ENCODE measurements at regions not wholly inside any gene's neighbourhood (a gene's known extent, or its start where the extent isn't known, plus 50 kb on each side); places are given as distances from the start of the nearest gene placed in this dataset.

DNA sequence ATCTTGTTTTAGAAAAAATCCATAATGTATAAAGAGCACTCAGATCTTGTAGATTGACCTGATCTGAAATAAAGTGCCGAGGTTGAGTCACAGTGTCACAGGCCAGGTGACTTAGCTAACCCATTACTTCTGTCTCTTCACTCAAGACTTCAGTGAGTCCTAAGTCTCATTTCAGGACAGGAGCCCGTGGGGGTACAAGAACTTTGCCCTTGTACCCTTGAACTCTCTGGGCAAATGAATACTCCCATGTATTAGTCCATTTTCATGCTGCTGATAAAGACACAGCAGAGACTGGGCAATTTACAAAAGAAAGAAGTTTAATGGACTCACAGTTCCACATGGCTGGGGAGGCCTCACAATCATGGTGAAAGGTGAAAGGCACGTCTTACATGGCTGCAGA is 160.2 kb downstream of the ZPLD1 start:
- WGBS (ENCODE audit: missing lambda C conversion rate), result 8% methylated on average over 3 of the region's 3 CpGs
- TF ChIP-seq FOSB (CRISPR knock-in tag; IDR thresholded peaks at IDR 0.05) (no peak), PHF8 (IDR thresholded peaks at IDR 0.05; ENCODE audit: borderline replicate concordance, low read depth) (no peak), RNF2 (IDR thresholded peaks at IDR 0.05; ENCODE audit: borderline replicate concordance, low read depth) (no peak), HOXA7 (CRISPR knock-in tag; IDR thresholded peaks at IDR 0.05) (no peak), RCOR1 (IDR thresholded peaks at IDR 0.05; ENCODE audit: low read depth, low read length) (no peak), ZSCAN20 (CRISPR knock-in tag; IDR thresholded peaks at IDR 0.05) (no peak), ZC3H11A (IDR thresholded peaks at IDR 0.05) (no peak), RAD21 (conservative IDR thresholded peaks at IDR 0.05 in 1 of 2, IDR thresholded peaks at IDR 0.05 in 1 of 2) (no peak), FOXS1 (CRISPR knock-in tag; IDR thresholded peaks at IDR 0.05) (no peak), NR3C1 (IDR thresholded peaks at IDR 0.05) (no peak), TFCP2L1 (CRISPR knock-in tag; IDR thresholded peaks at IDR 0.05) (no peak), HOXB13 (CRISPR knock-in tag; IDR thresholded peaks at IDR 0.05; ENCODE audit: low read depth) (no peak), JUNB (IDR thresholded peaks at IDR 0.05) (no peak), GATA3 (IDR thresholded peaks at IDR 0.05; ENCODE audit: borderline replicate concordance) (no peak), SMC3 (IDR thresholded peaks at IDR 0.05) (no peak)
- TF ChIP-seq, protein P1, sequence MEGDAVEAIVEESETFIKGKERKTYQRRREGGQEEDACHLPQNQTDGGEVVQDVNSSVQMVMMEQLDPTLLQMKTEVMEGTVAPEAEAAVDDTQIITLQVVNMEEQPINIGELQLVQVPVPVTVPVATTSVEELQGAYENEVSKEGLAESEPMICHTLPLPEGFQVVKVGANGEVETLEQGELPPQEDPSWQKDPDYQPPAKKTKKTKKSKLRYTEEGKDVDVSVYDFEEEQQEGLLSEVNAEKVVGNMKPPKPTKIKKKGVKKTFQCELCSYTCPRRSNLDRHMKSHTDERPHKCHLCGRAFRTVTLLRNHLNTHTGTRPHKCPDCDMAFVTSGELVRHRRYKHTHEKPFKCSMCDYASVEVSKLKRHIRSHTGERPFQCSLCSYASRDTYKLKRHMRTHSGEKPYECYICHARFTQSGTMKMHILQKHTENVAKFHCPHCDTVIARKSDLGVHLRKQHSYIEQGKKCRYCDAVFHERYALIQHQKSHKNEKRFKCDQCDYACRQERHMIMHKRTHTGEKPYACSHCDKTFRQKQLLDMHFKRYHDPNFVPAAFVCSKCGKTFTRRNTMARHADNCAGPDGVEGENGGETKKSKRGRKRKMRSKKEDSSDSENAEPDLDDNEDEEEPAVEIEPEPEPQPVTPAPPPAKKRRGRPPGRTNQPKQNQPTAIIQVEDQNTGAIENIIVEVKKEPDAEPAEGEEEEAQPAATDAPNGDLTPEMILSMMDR (IDR thresholded peaks at IDR 0.05), result no peak
- ChIA-PET POLR2A (no interaction called here), CTCF (no interaction called here)
- Histone ChIP-seq H3K27ac (no peak overlapping the region), H3K9me3 (no peaks in the 10 kb centered on the region), H3K4me2 (no peak overlapping the region), H3K4me3 (no peak overlapping the region), H3K4me1 (no peaks in the 10 kb centered on the region)
- FAIRE-seq, result no peak
- no peak for ATAC-seq
- no peak for DNase-seq (ENCODE audit: low read depth in 1 of 2, low spot score in 1 of 2)

DNA sequence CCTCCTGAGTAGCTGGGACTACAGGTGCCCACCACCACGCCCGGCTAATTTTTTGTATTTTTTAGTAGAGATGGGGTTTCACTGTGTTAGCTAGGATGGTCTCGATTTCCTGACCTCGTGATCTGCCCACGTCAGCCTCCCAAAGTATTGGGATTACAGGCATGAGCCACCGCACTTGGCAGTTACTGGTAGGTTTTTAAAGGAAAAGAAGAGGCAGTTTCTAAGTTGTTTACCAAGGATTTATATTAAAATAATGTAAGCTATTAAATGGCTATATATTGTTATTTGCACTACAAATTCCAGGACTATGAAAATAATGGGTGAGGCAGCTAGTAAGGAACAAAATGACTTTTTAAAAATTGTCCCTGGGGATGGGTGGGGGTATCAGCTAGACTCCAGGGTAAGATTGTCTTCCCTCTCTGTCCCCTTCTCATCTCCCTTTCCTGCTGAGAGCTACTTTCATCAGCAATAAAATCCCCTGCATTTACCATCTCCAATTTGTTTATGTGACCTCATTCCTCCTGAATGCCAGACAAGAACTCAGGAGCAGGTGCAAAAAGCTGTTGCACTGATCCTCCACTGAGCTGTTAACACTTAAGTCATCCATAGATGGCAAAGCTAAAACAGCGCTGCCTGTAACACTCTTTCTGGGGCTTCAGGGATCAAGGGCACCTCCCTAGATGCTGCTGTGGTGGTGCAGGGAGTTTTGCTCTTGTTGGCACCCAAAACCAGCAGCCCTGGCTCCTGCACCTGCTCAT is 165.2 kb downstream of the ZPLD1 start:
- 31% methylated on average over 6 of the region's 7 CpGs for WGBS (ENCODE audit: missing lambda C conversion rate)
- DNase-seq (ENCODE audit: low read depth in 1 of 2, low spot score in 1 of 2) (no peak), ATAC-seq (no peak), FAIRE-seq (no peak)
- Histone ChIP-seq H3K9me3 (no peaks in the 10 kb centered on the region), H3K4me3 (no peak overlapping the region), H3K4me1 (no peaks in the 10 kb centered on the region), H3K27ac (no peak overlapping the region), H3K4me2 (no peak overlapping the region)
- CTCF ChIA-PET, result no interaction called here
- POLR2A ChIA-PET, result no interaction called here
- TF ChIP-seq, protein P2, sequence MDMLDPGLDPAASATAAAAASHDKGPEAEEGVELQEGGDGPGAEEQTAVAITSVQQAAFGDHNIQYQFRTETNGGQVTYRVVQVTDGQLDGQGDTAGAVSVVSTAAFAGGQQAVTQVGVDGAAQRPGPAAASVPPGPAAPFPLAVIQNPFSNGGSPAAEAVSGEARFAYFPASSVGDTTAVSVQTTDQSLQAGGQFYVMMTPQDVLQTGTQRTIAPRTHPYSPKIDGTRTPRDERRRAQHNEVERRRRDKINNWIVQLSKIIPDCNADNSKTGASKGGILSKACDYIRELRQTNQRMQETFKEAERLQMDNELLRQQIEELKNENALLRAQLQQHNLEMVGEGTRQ (IDR thresholded peaks at IDR 0.05), result no peak
- TF ChIP-seq EP300 (IDR thresholded peaks at IDR 0.05) (no peak), RAD21 (conservative IDR thresholded peaks at IDR 0.05 in 1 of 2, IDR thresholded peaks at IDR 0.05 in 1 of 2) (no peak), RARB (CRISPR knock-in tag; IDR thresholded peaks at IDR 0.05) (no peak), SMC3 (IDR thresholded peaks at IDR 0.05) (no peak), CHD4 (IDR thresholded peaks at IDR 0.05; ENCODE audit: borderline replicate concordance) (no peak), NPAS2 (CRISPR knock-in tag; IDR thresholded peaks at IDR 0.05; ENCODE audit: borderline replicate concordance) (no peak), ZSCAN20 (CRISPR knock-in tag; IDR thresholded peaks at IDR 0.05) (no peak), KDM1A (IDR thresholded peaks at IDR 0.05; ENCODE audit: low read depth) (no peak), ZFP36 (IDR thresholded peaks at IDR 0.05; ENCODE audit: borderline replicate concordance, partially characterized antibody) (no peak)
- TF ChIP-seq, protein P3, sequence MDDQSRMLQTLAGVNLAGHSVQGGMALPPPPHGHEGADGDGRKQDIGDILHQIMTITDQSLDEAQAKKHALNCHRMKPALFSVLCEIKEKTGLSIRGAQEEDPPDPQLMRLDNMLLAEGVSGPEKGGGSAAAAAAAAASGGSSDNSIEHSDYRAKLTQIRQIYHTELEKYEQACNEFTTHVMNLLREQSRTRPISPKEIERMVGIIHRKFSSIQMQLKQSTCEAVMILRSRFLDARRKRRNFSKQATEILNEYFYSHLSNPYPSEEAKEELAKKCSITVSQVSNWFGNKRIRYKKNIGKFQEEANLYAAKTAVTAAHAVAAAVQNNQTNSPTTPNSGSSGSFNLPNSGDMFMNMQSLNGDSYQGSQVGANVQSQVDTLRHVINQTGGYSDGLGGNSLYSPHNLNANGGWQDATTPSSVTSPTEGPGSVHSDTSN (IDR thresholded peaks at IDR 0.05), result no peak
- TF ChIP-seq, protein P4, sequence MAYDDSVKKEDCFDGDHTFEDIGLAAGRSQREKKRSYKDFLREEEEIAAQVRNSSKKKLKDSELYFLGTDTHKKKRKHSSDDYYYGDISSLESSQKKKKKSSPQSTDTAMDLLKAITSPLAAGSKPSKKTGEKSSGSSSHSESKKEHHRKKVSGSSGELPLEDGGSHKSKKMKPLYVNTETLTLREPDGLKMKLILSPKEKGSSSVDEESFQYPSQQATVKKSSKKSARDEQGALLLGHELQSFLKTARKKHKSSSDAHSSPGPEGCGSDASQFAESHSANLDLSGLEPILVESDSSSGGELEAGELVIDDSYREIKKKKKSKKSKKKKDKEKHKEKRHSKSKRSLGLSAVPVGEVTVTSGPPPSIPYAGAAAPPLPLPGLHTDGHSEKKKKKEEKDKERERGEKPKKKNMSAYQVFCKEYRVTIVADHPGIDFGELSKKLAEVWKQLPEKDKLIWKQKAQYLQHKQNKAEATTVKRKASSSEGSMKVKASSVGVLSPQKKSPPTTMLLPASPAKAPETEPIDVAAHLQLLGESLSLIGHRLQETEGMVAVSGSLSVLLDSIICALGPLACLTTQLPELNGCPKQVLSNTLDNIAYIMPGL (CRISPR knock-in tag; IDR thresholded peaks at IDR 0.05; ENCODE audit: borderline replicate concordance), result no peak

Data from A549 (cell line).